HL-60 (cell line): ENCODE measurements at regions not wholly inside any gene's neighbourhood (a gene's known extent, or its start where the extent isn't known, plus 50 kb on each side); places are given as distances from the start of the nearest gene placed in this dataset.

Experiments used
- DNase-seq, 2 experiments: peaks; one replicate each; pipeline ENCODE4 v3.0.0-alpha.2; 2010 to 2020; ENCODE audit warnings: low read depth in 1 of 2, low spot score in 1 of 2
- H3K27ac ChIP-seq: fragments of 250-450 bp; sonication (Bioruptor Pico); replicated peaks from 2 replicates; pipeline ENCODE4 v1.5.1; 2020; ENCODE audit warnings: mild to moderate bottlenecking, moderate library complexity
- H3K27me3 ChIP-seq: fragments of 250-450 bp; sonication (Bioruptor Pico); 2 replicates; pipeline ENCODE4 v1.5.1; 2021; ENCODE audit warnings: mild to moderate bottlenecking, moderate library complexity; ENCODE audit not compliant: insufficient read depth, poor library complexity, severe bottlenecking
- H3K4me3 ChIP-seq: replicated peaks from 2 replicates; pipeline ENCODE4 v1.5.1; 2011; ENCODE audit warnings: mild to moderate bottlenecking, control low read depth, low read length; ENCODE audit not compliant: insufficient read depth
- CTCF ChIP-seq: IDR thresholded peaks from one replicate; pipeline ENCODE4 v1.5.1; 2011; ENCODE audit warnings: low read length, control low read depth, inconsistent platforms; ENCODE audit not compliant: insufficient read depth
- GABPA ChIP-seq: IDR thresholded peaks from 2 replicates; pipeline ENCODE4 v1.6.1; 2012; ENCODE audit warnings: low read depth
- POLR2AphosphoS5 ChIP-seq: IDR thresholded peaks from 2 replicates; pipeline ENCODE4 v1.6.1; 2012; ENCODE audit warnings: low read depth
- REST ChIP-seq: IDR thresholded peaks from 2 replicates; pipeline ENCODE4 v1.6.1; 2012; ENCODE audit warnings: low read depth; ENCODE audit not compliant: insufficient replicate concordance
- SPI1 ChIP-seq: IDR thresholded peaks from 2 replicates; pipeline ENCODE4 v1.6.1; 2012; ENCODE audit warnings: low read depth, mild to moderate bottlenecking, borderline replicate concordance

GRCh38 chr11:116168459-116168787 is 604.4 kb downstream of the BUD13 start:
- TF ChIP-seq CTCF = no peak
- TF ChIP-seq REST = no peak
- TF ChIP-seq GABPA = no peak
- TF ChIP-seq POLR2AphosphoS5 = no peak
- no peak for TF ChIP-seq SPI1
- Histone ChIP-seq H3K27ac (no peak overlapping the region), H3K27me3 (no peaks in the 10 kb centered on the region), H3K4me3 (no peak overlapping the region)
- no peak for DNase-seq

- H3K27me3 ChIP-seq = no peaks in the 10 kb centered on the region
- no peak for TF ChIP-seq POLR2AphosphoS5
- no peak for TF ChIP-seq CTCF
- TF ChIP-seq REST = no peak
- TF ChIP-seq SPI1 = no peak
- TF ChIP-seq GABPA = no peak
- H3K27ac ChIP-seq = no peak overlapping the region
- no peak for DNase-seq
- H3K4me3 ChIP-seq = no peak overlapping the region
Observed at GRCh38 chr11:116167706-116168458, 604.9 kb downstream of the BUD13 start.

- no peak overlapping the region for H3K4me3 ChIP-seq
- DNase-seq = no peak
- no peaks in the 10 kb centered on the region for H3K27me3 ChIP-seq
- H3K27ac ChIP-seq = no peak overlapping the region
- TF ChIP-seq REST (no peak), SPI1 (no peak), POLR2AphosphoS5 (no peak), GABPA (no peak), CTCF (no peak)
Observed at GRCh38 chr11:116166573-116167465, 606.0 kb downstream of the BUD13 start.
